ENCODE measurements at regions not wholly inside any gene's neighbourhood (a gene's known extent, or its start where the extent isn't known, plus 50 kb on each side); places are given as distances from the start of the nearest gene placed in this dataset.
"Not testable (repeated sequence)": the region's sequence is repeated elsewhere in the genome, so short reads cannot be mapped to it uniquely, and the experiment has no call there.

DNA sequence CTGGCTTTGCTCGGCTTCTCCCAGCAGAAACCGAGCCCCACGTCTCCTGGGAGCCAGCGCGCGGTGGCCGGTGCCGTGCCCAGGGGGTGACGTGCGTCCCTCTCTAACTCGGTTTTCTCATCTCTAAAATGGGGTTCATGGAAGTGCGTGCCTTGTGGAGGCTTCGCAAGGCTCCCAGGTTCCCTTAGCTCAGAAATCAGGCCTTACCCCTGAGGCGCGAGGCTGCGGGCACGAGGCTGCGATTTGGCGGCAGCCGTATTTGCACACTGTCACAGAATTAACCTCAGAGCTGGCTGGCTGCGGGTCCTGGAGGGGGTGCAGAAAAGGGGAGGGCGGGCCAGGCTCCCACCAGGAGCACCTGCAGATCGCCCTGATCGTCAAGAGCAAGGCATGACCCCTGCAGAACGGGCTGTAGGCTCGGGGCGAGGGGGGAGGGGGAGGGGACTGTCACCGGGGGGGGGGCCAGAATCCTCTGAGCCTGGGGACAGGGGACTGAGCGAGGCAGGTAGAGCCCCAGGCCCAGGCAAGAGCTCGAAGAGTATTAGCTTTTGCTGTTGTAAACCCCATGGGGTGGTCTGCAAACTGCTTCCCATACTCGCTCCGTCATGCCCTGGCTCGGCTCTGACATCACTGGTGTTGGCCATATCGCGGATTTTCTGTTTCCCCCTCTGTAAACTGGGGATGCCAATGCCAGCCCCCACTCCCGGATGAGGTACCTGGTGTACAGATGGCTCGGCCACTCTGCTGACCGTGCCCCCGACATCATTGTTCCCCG is 62.2 kb downstream of the CCNE1 start:
- DNase-seq: no peak

DNA sequence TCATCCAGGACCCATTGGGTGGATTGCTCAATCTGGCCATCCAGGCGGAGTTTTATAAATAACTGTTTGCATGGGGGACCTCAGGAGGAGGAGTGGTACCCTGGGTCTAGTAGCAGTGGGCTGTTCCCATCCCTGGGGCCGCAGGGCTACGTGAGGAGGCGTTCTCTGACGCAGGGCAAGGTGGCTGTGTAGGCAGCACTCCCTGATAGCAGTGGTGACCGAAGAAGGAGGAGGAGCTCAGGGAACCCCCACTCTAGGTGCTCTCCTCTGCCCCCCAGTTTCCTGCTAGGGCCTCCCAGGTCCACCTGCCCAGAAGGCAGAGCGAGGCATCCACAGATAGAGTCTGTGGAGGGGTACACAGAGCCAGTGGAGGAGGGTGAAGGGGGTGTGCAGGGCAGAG is 64.1 kb downstream of the CCNE1 start:
- no peak for DNase-seq

DNA sequence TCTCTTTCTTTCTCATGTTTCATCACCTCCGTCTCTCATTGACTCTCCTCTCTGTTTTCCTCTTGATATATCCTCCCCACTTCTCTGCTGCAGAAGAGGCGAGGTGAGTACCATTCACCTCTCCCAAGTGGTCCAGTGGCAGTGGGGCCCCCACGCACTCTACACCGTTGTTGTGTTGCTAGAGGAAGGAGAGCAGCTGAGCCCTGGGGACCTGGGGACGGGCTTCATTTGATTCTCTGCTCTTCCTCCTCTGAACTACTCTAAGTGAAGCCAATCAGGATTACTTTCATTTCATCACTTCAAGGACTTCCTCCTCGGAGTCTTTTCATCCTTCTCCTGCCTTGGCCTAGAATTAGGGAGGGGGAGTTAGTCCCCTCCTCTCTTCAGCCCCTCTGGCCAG is 64.6 kb downstream of the CCNE1 start:
- DNase-seq: no peak

DNA sequence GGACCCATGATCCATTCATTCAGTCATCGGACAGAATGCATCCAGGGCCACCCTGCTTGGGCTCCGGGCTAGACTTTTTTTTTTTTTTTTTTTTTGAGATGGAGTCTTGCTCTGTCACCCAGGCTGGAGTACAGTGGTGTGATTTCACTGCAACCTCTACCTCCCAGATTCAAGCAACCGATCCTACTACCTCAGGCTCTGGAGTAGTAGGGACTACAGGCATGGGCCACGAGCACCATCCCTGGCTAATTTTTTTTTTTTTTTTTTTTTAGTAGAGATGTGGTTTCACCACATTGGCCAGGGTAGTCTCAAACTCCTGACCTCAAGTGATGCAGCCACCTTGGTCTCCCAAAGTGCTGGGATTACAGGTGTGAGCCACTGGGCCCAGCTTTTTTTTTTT is 65.1 kb downstream of the CCNE1 start:
- DNase-seq: not testable (repeated sequence)

DNA sequence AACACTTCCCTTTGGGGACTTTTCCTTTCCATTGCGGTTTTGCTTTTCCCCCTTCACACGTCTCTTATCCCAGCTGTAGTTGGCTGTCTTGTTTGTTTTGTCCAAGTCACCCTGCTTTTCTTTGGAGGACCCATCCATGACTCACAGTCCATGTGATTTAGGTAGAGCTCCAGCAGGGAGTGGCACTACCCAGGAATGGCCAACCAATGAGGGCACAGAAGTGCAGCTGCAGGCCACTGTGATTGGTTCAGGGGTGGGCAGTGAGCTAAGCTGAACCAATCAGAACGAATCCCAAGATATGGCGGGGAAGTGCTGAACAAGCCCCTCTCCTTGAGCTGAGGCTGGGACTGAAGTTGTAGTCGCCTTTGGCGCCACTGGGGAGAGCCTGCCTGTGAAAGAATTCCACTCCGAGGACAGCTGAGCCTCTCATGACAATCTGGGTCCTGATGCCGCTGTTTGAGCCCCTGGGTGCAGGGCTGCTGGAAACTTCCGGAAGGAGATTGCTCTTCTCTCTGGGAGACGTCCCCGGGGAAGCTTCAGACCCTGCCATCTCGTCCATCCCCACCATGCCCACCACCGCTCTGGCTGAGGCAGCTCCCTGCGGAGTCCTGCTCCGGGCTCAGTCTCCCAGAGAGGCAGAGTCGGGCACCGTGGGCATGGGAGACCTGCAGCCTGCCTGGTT is 62.9 kb upstream of the URI1 start:
- peak; percentile 13 for DNase-seq

DNA sequence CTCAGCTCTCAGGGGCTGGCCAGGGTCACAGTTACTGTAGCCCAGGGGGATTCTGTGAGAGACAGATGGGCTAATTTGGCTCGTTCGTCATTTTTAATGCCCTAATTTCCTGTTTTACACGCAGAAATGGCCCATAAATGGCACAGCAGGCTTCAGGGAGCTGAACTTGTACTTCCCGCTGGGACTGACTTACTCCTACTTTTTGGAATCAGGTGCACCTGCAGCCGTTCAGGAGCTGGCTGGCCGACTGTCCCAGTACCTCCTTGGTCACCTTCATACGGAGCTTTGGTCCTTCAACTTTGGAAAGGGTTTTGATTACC is 62.4 kb upstream of the URI1 start:
- DNase-seq: no peak

DNA sequence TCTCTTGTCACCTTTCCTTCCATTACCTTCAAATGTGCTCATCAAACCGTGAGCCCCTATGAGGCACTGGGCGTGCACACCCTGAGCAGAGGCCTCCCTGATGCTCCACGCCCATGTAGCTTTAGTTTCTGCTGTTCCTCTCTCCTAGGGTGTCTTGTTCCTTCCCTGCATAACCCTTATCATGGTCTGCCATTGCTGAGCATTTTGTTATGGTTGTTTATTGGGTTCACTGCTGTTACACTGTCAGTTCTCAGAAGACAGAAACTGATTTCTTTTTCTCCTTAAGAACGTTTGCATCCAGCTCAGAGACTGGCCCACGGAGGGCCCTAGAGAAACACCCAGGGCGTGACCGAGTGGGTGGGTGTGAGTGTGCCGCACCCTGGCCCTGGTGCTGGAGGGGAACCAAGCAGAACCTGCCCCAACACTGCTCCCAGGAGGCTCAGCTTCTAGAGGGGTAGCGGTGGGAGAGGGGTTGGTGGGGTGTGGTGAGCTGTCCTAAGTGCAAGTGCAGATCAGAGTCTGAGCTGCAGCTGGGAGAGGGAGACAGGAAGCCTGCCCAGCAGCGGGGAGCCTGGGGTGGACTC is 61.4 kb upstream of the URI1 start:
- DNase-seq: no peak

DNA sequence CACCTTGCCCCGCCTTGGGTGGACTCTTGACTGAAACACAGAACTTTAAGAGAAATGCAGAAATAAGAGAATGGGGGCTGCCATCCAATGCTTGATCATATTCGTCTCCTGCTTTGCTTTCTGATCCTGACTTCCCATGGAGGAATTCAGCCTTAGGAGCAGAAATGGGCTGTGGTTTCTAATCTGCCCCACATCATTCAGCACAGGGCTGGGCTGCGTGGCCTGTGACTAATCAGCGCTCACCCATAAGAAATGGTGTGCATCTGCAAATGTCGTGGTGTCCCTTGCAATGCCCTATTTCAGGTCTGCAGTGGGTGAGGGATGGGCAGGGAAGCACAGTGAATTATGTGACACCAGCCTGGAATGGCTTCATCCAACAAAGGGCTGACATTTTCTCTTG is 60.7 kb upstream of the URI1 start:
- no peak for DNase-seq

DNA sequence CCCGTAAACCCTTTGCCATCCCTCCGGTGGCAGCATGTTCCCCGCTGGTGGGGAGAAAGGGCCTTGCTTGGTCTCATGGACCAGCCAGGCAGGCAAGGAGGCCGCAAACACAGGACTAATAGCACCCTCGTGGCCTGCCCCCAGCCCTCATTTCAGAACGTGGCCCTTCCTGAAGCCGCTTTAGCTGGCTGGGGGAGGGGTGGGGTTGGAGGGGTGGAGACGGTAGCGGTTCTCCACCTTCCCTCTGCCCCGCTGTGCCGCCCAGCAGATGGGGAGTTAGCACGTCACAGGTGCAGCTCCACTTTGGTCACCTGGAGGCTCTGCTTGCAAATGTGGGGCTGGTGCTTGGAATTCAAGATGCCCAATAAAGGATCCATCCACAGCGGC is 59.3 kb upstream of the URI1 start:
- no peak for DNase-seq

DNA sequence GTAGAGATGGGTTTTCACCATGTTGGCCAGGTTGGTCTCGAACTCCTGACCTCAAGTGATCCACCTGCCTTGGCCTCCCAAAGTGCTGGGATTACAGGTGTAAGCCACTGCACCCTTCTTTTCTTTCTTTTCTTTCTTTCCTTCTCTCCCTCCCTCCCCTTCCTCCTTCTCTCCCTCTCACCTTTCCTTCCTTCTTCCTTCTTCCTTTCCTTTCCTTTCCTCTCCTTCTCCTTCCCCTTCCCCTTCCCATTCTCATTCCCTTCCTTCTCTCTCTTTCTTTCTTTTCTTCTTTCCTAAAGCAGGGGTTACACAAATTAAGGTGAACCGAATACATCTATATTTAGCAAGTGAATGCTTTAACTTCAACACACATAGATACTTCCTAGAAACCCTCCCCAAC is 58.0 kb upstream of the URI1 start:
- no peak for DNase-seq

DNA sequence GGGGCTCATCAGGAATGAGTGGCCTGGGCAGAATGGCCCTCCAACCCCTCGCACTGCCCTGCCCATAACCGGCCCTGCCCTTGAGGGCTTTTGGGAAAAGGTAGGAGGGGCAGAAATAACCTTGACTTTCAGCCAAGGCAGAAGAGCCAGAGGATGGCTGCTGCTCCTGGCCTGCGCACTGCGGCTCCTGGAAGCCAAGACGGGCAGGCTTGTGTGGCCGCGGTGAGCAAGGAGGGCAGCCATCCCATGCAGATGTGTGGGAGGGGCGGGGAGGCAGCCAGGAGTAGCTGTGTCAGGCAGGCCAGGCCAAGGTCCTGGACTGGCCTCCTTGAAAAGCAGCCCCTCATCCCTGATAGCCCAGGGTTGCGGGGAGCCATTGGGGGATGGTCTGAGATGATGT is 57.6 kb upstream of the URI1 start:
- no peak for DNase-seq

DNA sequence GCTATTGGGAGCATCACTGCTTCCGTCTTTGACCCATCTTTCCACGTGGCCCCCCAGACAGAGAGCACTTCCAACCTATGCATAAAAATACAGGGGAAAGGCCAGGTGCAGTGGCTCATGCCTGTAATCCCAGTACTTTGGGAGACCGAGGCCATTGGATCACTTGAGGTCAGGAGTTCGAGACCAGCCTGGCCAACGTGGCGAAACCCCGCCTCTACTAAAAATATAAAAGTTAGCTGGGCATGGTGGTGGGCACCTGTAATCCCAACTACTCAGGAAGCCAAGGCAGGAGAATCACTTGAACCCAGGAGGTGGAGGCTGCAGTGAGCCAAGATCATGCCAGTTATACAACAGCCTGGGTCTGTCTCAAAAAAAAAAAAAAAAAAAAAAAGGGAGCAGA is 55.9 kb upstream of the URI1 start:
- not testable (repeated sequence) for DNase-seq

DNA sequence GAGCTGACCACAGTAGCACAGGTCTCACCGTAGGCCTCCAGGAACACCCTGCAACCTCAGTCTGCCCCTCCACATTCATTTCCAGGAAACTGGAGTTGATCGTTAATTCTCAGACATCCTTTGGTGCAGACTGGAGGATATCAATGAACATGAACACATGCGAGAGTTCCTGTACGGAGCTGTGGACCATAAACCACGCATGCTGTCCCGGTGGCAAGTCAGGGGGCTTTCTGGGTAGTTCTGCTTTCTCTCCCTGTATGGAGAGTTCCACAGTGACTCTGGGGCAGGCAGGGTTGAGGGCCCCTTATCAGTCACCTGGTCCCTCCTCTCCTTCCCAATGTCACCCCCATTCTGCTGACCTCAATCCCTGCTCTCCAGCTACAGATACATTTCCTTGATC is 55.5 kb upstream of the URI1 start:
- no peak for DNase-seq

DNA sequence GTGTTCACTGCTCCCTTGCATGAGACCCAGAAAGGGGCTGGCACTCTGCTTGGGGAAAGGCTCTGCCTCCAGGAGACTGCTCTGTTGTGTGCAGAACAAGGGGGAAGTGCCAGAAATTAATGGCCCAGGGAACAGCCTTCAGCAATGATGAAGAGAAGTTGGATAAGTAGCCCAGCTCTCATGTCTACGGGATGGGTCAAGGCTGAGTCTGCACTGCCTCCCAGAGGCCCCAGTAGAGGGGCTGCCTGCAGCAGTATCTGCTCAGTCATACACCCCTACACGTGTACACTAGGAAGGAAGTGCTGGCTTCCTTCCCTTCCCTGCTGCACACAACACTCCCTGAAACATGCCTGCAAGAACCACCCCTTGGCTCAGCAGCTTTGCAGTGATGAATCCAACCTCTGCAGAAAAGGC is 54.6 kb upstream of the URI1 start:
- DNase-seq: no peak

DNA sequence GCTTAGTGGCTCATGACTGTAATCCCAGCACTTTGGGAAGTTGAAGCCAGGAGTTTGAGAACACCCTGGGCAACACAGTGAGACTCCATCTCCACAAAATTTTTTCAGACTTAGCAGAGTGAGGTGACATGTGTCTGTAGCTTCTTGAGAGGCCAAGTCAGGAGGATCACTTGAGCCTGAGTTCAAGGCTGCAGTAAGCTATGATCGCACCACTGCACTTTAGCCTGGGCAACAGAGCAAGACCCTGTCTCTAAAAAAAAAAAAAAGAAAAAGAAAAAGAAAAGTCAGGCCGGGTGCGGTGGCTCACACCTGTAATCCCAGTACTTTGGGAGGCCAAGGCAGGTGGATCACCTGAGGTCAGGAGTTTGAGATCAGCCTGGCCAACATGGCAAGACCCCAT is 54.0 kb upstream of the URI1 start:
- DNase-seq: not testable (repeated sequence)

DNA sequence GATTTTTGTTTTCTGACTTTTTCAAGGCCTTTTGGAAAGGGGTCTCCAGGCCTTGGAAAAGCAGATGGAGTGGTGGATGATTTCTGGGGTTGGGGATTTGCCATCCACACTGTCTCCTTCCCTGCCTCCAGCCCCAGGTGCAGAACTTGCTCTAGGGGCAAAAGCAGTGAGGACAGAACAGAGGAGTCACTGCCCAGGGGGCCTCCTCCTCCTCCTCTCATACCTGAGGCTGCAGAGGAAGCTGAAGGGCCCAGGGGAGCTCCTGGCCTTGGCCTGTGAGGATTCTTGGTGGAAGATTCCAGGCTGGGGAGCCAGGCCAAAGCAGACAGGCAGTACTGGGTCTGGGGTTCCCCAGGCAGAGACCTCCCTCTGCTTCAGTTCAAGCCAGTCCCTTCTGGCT is 52.3 kb upstream of the URI1 start:
- no peak for DNase-seq

DNA sequence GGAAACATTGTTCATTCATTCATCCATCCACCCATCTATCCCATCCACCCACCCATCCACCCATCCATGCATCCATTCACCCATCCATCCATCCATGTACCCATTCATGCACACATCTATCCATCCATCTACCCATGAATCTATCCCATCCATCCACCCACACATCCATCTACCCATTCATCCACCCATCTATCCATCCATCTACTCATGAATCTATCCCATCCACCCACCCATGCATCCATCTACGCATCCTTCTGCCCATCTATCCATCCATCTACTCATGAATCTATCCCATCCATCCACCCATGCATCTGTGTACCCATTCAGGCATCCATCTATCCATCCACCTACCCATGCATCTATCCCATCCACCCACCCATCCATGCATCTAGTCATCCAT is 51.6 kb upstream of the URI1 start:
- no peak for DNase-seq

Measured in NCI-H1436 treated with DMSO at 0.1 percent for 48 hours (cell line).